Smooth muscle cell of the brain vasculature (primary cell): ENCODE measurements at regions not wholly inside any gene's neighbourhood (a gene's known extent, or its start where the extent isn't known, plus 50 kb on each side); places are given as distances from the start of the nearest gene placed in this dataset.
"Not testable (repeated sequence)": the region's sequence is repeated elsewhere in the genome, so short reads cannot be mapped to it uniquely, and the experiment has no call there.

Experiments
- DNase-seq: peaks from one replicate; pipeline ENCODE4 v3.0.0-alpha.2; 2012; ENCODE audit warnings: low read depth, low spot score

- DNase-seq: no peak
These were observed 166.4 kb upstream of the SLC27A6 start for GRCh38 chr5:128798871-128799270.

- no peak for DNase-seq
These were observed 165.3 kb upstream of the SLC27A6 start for GRCh38 chr5:128799945-128800344.

GRCh38 chr5:128800377-128800776 is 164.9 kb upstream of the SLC27A6 start:
- DNase-seq: no peak

GRCh38 chr5:128813317-128814070 is 151.8 kb upstream of the SLC27A6 start:
- no peak for DNase-seq

GRCh38 chr5:128815201-128815600 is 150.1 kb upstream of the SLC27A6 start:
- no peak for DNase-seq

- no peak for DNase-seq
These were observed 139.5 kb upstream of the SLC27A6 start for GRCh38 chr5:128825826-128826225.

- no peak for DNase-seq
These were observed 139.0 kb upstream of the SLC27A6 start for GRCh38 chr5:128826275-128826674.

GRCh38 chr5:128836571-128836970 is 128.7 kb upstream of the SLC27A6 start:
- no peak for DNase-seq

GRCh38 chr5:128838623-128839022 is 126.7 kb upstream of the SLC27A6 start:
- DNase-seq: no peak

GRCh38 chr5:128842241-128842640 is 123.0 kb upstream of the SLC27A6 start:
- DNase-seq: no peak

GRCh38 chr5:128844354-128844923 is 120.8 kb upstream of the SLC27A6 start:
- DNase-seq: no peak

- no peak for DNase-seq
These were observed 115.2 kb upstream of the SLC27A6 start for GRCh38 chr5:128850049-128850448.

GRCh38 chr5:128854931-128855330 is 110.4 kb upstream of the SLC27A6 start:
- DNase-seq: no peak

GRCh38 chr5:128857076-128857677 is 108.1 kb upstream of the SLC27A6 start:
- DNase-seq: no peak

GRCh38 chr5:128858995-128859394 is 106.3 kb upstream of the SLC27A6 start:
- no peak for DNase-seq

- not testable (repeated sequence) for DNase-seq
These were observed 104.1 kb upstream of the SLC27A6 start for GRCh38 chr5:128861155-128861554.

- DNase-seq: no peak
These were observed 95.3 kb upstream of the SLC27A6 start for GRCh38 chr5:128869970-128870369.

GRCh38 chr5:128870373-128870772 is 94.9 kb upstream of the SLC27A6 start:
- no peak for DNase-seq

GRCh38 chr5:128870923-128871322 is 94.4 kb upstream of the SLC27A6 start:
- DNase-seq: no peak

- DNase-seq: no peak
These were observed 88.5 kb upstream of the SLC27A6 start for GRCh38 chr5:128876569-128877382.

GRCh38 chr5:128877476-128877875 is 87.8 kb upstream of the SLC27A6 start:
- no peak for DNase-seq

- no peak for DNase-seq
These were observed 83.7 kb upstream of the SLC27A6 start for GRCh38 chr5:128881502-128882018.
